NCI-H1105 (cell line): ENCODE measurements at regions not wholly inside any gene's neighbourhood (a gene's known extent, or its start where the extent isn't known, plus 50 kb on each side); places are given as distances from the start of the nearest gene placed in this dataset.

ENCODE experiments used
- DNase-seq: peaks from one replicate; lab custom pipeline; 2025; lab: John Stamatoyannopoulos, UW

GRCh38 chr4:58553679-58554078, 1443.5 kb upstream of the IGFBP7 start:
- no peak for DNase-seq

- DNase-seq = no peak
Observed at GRCh38 chr4:58553031-58553430, 1442.8 kb upstream of the IGFBP7 start.

- no peak for DNase-seq
Observed at GRCh38 chr4:58551676-58552075, 1441.5 kb upstream of the IGFBP7 start.

GRCh38 chr4:58543465-58543864, 1433.3 kb upstream of the IGFBP7 start:
- DNase-seq = no peak

GRCh38 chr4:58541926-58542325, 1431.7 kb upstream of the IGFBP7 start:
- no peak for DNase-seq

GRCh38 chr4:58522765-58523382, 1412.7 kb upstream of the IGFBP7 start:
- no peak for DNase-seq

GRCh38 chr4:58515226-58515625, 1405.0 kb upstream of the IGFBP7 start:
- DNase-seq = no peak

GRCh38 chr4:58514299-58514698, 1404.1 kb upstream of the IGFBP7 start:
- DNase-seq = no peak

GRCh38 chr4:58510652-58511051, 1400.5 kb upstream of the IGFBP7 start:
- DNase-seq = no peak

- no peak for DNase-seq
Observed at GRCh38 chr4:58507079-58507478, 1396.9 kb upstream of the IGFBP7 start.

- no peak for DNase-seq
Observed at GRCh38 chr4:58502839-58503238, 1392.7 kb upstream of the IGFBP7 start.

GRCh38 chr4:58499182-58499581, 1389.0 kb upstream of the IGFBP7 start:
- DNase-seq = no peak

- no peak for DNase-seq
Observed at GRCh38 chr4:58491620-58492019, 1381.4 kb upstream of the IGFBP7 start.

GRCh38 chr4:58477950-58478349, 1367.8 kb upstream of the IGFBP7 start:
- DNase-seq = no peak

GRCh38 chr4:58477513-58477912, 1367.3 kb upstream of the IGFBP7 start:
- no peak for DNase-seq

- DNase-seq = no peak
Observed at GRCh38 chr4:58475097-58475496, 1364.9 kb upstream of the IGFBP7 start.

GRCh38 chr4:58465031-58465430, 1354.8 kb upstream of the IGFBP7 start:
- no peak for DNase-seq

- DNase-seq = no peak
Observed at GRCh38 chr4:58456727-58457384, 1346.7 kb upstream of the IGFBP7 start.

GRCh38 chr4:58453956-58454355, 1343.8 kb upstream of the IGFBP7 start:
- DNase-seq = no peak

GRCh38 chr4:58451707-58452106, 1341.5 kb upstream of the IGFBP7 start:
- no peak for DNase-seq

- no peak for DNase-seq
Observed at GRCh38 chr4:58435871-58436270, 1325.7 kb upstream of the IGFBP7 start.

- DNase-seq = no peak
Observed at GRCh38 chr4:58413849-58414248, 1303.7 kb upstream of the IGFBP7 start.

- no peak for DNase-seq
Observed at GRCh38 chr4:58411904-58412303, 1301.7 kb upstream of the IGFBP7 start.

GRCh38 chr4:58406762-58407161, 1296.6 kb upstream of the IGFBP7 start:
- DNase-seq = no peak
